ENCODE measurements at regions not wholly inside any gene's neighbourhood (a gene's known extent, or its start where the extent isn't known, plus 50 kb on each side); places are given as distances from the start of the nearest gene placed in this dataset.

GRCh38 chr6:12348530-12349511 lies 58.7 kb downstream of the EDN1 start:
- Histone ChIP-seq H3K4me1 (ENCODE audit: insufficient read depth, low read length, poor library complexity, severe bottlenecking) (peaks cover 5% of the 10 kb centered on the region), H3K36me3 (ENCODE audit: insufficient read depth, low read length) (no peaks in the 10 kb centered on the region), H3K4me2 (ENCODE audit: low read length) (no peak overlapping the region), H2AFZ (ENCODE audit: low read length) (no peak overlapping the region), H3K79me2 (ENCODE audit: insufficient read depth, low read depth, low read length) (no peaks in the 10 kb centered on the region), H3K9me3 (ENCODE audit: low read length) (no peaks in the 10 kb centered on the region), H4K20me1 (ENCODE audit: insufficient read depth, low read length) (no peaks in the 10 kb centered on the region), H3K27ac (ENCODE audit: low read depth, low read length, poor library complexity, severe bottlenecking) (no peak overlapping the region), H3K9me2 (ENCODE audit: insufficient read depth, low read length) (no peaks in the 10 kb centered on the region), H3K4me3 (ENCODE audit: low read depth, low read length, poor library complexity, severe bottlenecking) (no peak overlapping the region)
- TF ChIP-seq CTCF (conservative IDR thresholded peaks at IDR 0.05; ENCODE audit: low read length) (no peak), EZH2phosphoT487 (IDR thresholded peaks at IDR 0.05; ENCODE audit: borderline replicate concordance, low read depth, low read length) (no peak)
- DNase-seq (ENCODE audit: low spot score): no peak
- intact Hi-C loops (cut with micrococcal nuclease; ENCODE audit: unreplicated experiment): no loop called here
- POLR2A ChIA-PET: interaction anchor here (1.0 to 1.1 kb wide), 2 partner anchors 12 to 15 kb away, joined by 3 to 5 read pairs; no protein-coding TSS in a partner anchor
- CTCF ChIA-PET (ENCODE audit: unreplicated experiment): no interaction called here
- BruUV-seq (replicated peaks): no TSS peak

DNA sequence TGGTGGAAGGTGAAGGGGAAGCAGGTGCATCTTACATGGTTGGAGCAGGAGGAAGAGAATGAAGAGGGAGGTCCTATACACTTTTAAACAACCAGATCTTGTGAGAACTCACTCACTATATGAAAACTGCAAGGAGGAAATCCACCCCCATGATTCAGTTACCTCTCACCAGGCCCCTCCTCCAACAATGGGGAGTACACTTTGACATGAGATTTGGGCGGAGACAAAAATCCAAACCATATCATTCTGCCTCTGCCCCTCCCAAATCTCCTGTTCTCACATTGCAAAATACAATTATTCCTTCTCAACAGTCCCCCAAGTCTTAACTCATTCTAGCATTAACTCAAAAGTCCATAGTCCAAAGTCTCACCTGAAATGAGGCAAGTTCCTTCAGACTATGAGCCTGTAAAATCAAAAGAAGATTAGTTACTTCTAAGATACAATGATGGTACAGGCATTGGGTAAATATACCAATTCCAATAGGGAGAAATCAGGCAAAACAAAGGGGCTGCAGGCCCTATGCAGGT lies 60.5 kb downstream of the EDN1 start:
- ChIA-PET POLR2A (no interaction called here), CTCF (ENCODE audit: unreplicated experiment) (no interaction called here)
- no peak overlapping the region for H3K4me3 ChIP-seq (ENCODE audit: low read depth, low read length, poor library complexity, severe bottlenecking)
- no peaks in the 10 kb centered on the region for H3K9me2 ChIP-seq (ENCODE audit: insufficient read depth, low read length)
- intact Hi-C loops (cut with micrococcal nuclease; ENCODE audit: unreplicated experiment): no loop called here
- DNase-seq (ENCODE audit: low spot score): no peak
- H4K20me1 ChIP-seq (ENCODE audit: insufficient read depth, low read length): no peaks in the 10 kb centered on the region
- TF ChIP-seq CTCF (conservative IDR thresholded peaks at IDR 0.05; ENCODE audit: low read length) (no peak), EZH2phosphoT487 (IDR thresholded peaks at IDR 0.05; ENCODE audit: borderline replicate concordance, low read depth, low read length) (no peak)
- peaks cover 16% of the 10 kb centered on the region for H3K4me1 ChIP-seq (ENCODE audit: insufficient read depth, low read length, poor library complexity, severe bottlenecking)
- no peak overlapping the region for H3K27ac ChIP-seq (ENCODE audit: low read depth, low read length, poor library complexity, severe bottlenecking)
- H2AFZ ChIP-seq (ENCODE audit: low read length): no peak overlapping the region
- no TSS peak for BruUV-seq (replicated peaks)
- H3K36me3 ChIP-seq (ENCODE audit: insufficient read depth, low read length): no peaks in the 10 kb centered on the region
- H3K79me2 ChIP-seq (ENCODE audit: insufficient read depth, low read depth, low read length): no peaks in the 10 kb centered on the region
- H3K4me2 ChIP-seq (ENCODE audit: low read length): no peak overlapping the region
- H3K9me3 ChIP-seq (ENCODE audit: low read length): no peaks in the 10 kb centered on the region

DNA sequence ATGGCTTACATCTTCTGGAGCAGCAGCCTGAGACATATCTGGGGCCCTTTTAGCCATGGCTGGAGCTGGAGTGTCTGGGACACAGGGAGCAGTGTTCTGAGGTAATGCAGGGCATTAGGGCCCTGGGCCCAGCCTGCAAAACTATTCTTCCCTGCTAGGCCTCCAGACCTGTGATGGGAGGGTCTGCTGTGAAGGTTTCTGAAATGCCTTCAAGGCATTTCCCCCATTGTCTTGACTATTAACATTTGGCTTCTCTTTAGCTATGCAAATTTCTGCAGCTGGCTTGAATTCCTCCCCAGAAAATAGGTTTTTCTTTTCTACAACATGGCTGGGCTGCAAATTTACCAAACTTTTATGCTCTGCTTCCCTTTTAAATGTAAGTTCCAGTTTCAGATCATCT lies 61.5 kb downstream of the EDN1 start:
- ChIA-PET CTCF (ENCODE audit: unreplicated experiment) (no interaction called here), POLR2A (no interaction called here)
- Histone ChIP-seq H3K4me3 (ENCODE audit: low read depth, low read length, poor library complexity, severe bottlenecking) (no peak overlapping the region), H3K36me3 (ENCODE audit: insufficient read depth, low read length) (no peaks in the 10 kb centered on the region), H2AFZ (ENCODE audit: low read length) (no peak overlapping the region), H3K4me1 (ENCODE audit: insufficient read depth, low read length, poor library complexity, severe bottlenecking) (peaks cover 26% of the 10 kb centered on the region), H3K9me2 (ENCODE audit: insufficient read depth, low read length) (no peaks in the 10 kb centered on the region), H3K4me2 (ENCODE audit: low read length) (no peak overlapping the region), H3K79me2 (ENCODE audit: insufficient read depth, low read depth, low read length) (no peaks in the 10 kb centered on the region), H3K27ac (ENCODE audit: low read depth, low read length, poor library complexity, severe bottlenecking) (no peak overlapping the region), H4K20me1 (ENCODE audit: insufficient read depth, low read length) (no peaks in the 10 kb centered on the region), H3K9me3 (ENCODE audit: low read length) (no peaks in the 10 kb centered on the region)
- no peak for DNase-seq (ENCODE audit: low spot score)
- TF ChIP-seq EZH2phosphoT487 (IDR thresholded peaks at IDR 0.05; ENCODE audit: borderline replicate concordance, low read depth, low read length) (no peak), CTCF (conservative IDR thresholded peaks at IDR 0.05; ENCODE audit: low read length) (no peak)
- intact Hi-C loops (cut with micrococcal nuclease; ENCODE audit: unreplicated experiment): no loop called here
- no TSS peak for BruUV-seq (replicated peaks)

Measured in OCI-LY7 (cell line).